Vagina (tissue), 2 donors: ENCODE measurements at regions not wholly inside any gene's neighbourhood (a gene's known extent, or its start where the extent isn't known, plus 50 kb on each side); places are given as distances from the start of the nearest gene placed in this dataset.

Experiments used
- DNase-seq, 2 donors: peaks; one replicate each; pipeline ENCODE4 v3.0.0-alpha.2; 2017; ENCODE audit errors: extremely low spot score in 2 of 2
- H3K27ac ChIP-seq: fragments of 200-600 bp; sonication (generic); one replicate; pipeline ENCODE4 v1.5.1; 2019
- H3K27me3 ChIP-seq: fragments of 200-600 bp; sonication (generic); one replicate; pipeline ENCODE4 v1.5.1; 2019
- H3K36me3 ChIP-seq, 2 donors: fragments of 200-600 bp; sonication (generic); one replicate each; pipeline ENCODE4 v1.5.1; 2017 to 2019
- H3K4me1 ChIP-seq: fragments of 200-600 bp; sonication (generic); one replicate; pipeline ENCODE4 v1.5.1; 2019
- H3K4me3 ChIP-seq, 2 donors: fragments of 200-600 bp; sonication (generic); 1 replicate in 1 of 2; 2 replicates in 1 of 2; pipeline ENCODE4 v1.5.1; 2016 to 2019
- H3K9me3 ChIP-seq: fragments of 200-600 bp; sonication (generic); one replicate; pipeline ENCODE4 v1.5.1; 2019
- POLR2A ChIP-seq, 2 donors: fragments of 450-650 bp; IDR thresholded peaks; one replicate each; pipeline ENCODE4 v1.6.1; 2017; ENCODE audit warnings: antibody characterized with exemption in 2 of 2, mild to moderate bottlenecking in 2 of 2, moderate library complexity in 2 of 2
- POLR2AphosphoS5 ChIP-seq, 2 donors: sonication (generic); formaldehyde crosslinking; IDR thresholded peaks; one replicate each; pipeline ENCODE4 v1.9.0; 2017; ENCODE audit warnings: antibody characterized with exemption in 2 of 2, mild to moderate bottlenecking in 2 of 2, low read depth in 1 of 2; ENCODE audit not compliant: insufficient read depth in 1 of 2
- intact Hi-C: fragments of 100-400 bp; cut with DNase I; formaldehyde crosslinking; loops from one replicate; pipeline ENCODE4 v1.15.1; 2023
- TF ChIP-seq, protein P1 (sequence below), 3 experiments: fragments of 450-650 bp in 2 of 3; fragments of 200-600 bp in 1 of 3; sonication (generic) in 1 of 3; IDR thresholded peaks; one replicate each; pipeline ENCODE4 v1.5.1; 2017 to 2019; ENCODE audit warnings: antibody characterized with exemption in 3 of 3, mild to moderate bottlenecking in 2 of 3, moderate library complexity in 2 of 3

DNA sequence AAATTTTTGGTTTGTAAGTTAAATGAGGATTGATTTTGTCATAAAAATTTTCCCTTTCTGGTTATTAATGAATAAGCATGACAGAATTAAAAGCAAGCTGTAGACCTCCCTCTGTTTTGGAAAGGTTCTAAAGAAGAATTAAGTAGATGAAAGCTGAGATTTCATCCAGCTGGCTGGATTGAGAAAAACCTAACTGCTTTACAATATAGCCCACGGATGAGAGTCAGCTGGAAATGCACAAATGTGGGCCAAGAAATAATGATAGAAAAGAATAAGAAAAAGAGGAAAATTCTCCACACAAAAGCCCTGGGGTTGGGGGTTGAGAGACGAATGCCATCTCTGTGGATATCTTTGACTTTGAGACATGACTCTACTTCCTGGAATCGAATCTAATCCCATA, 631.6 kb downstream of the HDGFL1 start:
- no peak for TF ChIP-seq POLR2AphosphoS5 (IDR thresholded peaks at IDR 0.05; ENCODE audit: insufficient read depth in 1 of 2, low read depth in 1 of 2)
- TF ChIP-seq, protein P1, sequence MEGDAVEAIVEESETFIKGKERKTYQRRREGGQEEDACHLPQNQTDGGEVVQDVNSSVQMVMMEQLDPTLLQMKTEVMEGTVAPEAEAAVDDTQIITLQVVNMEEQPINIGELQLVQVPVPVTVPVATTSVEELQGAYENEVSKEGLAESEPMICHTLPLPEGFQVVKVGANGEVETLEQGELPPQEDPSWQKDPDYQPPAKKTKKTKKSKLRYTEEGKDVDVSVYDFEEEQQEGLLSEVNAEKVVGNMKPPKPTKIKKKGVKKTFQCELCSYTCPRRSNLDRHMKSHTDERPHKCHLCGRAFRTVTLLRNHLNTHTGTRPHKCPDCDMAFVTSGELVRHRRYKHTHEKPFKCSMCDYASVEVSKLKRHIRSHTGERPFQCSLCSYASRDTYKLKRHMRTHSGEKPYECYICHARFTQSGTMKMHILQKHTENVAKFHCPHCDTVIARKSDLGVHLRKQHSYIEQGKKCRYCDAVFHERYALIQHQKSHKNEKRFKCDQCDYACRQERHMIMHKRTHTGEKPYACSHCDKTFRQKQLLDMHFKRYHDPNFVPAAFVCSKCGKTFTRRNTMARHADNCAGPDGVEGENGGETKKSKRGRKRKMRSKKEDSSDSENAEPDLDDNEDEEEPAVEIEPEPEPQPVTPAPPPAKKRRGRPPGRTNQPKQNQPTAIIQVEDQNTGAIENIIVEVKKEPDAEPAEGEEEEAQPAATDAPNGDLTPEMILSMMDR (IDR thresholded peaks at IDR 0.05), result no peak
- TF ChIP-seq POLR2A (IDR thresholded peaks at IDR 0.05), result no peak
- H3K4me3 ChIP-seq, result no peak overlapping the region
- no peak for DNase-seq
- H3K36me3 ChIP-seq, result no peaks in the 10 kb centered on the region
- no peaks in the 10 kb centered on the region for H3K4me1 ChIP-seq
- no peaks in the 10 kb centered on the region for H3K9me3 ChIP-seq
- H3K27me3 ChIP-seq, result no peaks in the 10 kb centered on the region
- no peak overlapping the region for H3K27ac ChIP-seq
- intact Hi-C loops, result no loop called here

DNA sequence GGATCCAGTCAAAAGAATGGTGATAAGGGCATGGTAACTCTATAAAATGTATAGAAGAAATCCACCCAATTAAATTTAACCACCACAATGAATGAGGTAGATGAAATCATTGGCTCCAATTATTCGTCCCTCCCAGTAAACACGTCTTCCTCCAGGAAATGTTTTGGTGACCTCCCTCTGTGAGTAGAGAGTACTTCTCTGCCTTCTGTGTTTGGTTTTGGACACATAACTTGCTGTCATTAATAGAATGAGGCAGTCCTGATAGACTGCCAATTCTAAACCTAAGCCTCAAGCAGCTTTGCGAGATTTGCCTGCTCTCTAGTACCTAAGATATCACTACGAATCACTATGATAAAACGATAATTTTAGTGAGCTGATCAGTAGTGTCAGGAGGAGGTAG, 632.8 kb downstream of the HDGFL1 start:
- Histone ChIP-seq H3K9me3 (no peaks in the 10 kb centered on the region), H3K4me3 (no peak overlapping the region), H3K27me3 (no peaks in the 10 kb centered on the region), H3K36me3 (no peaks in the 10 kb centered on the region), H3K27ac (no peak overlapping the region), H3K4me1 (no peaks in the 10 kb centered on the region)
- no peak for DNase-seq
- intact Hi-C loops, result no loop called here
- TF ChIP-seq POLR2A (IDR thresholded peaks at IDR 0.05) (no peak), POLR2AphosphoS5 (IDR thresholded peaks at IDR 0.05; ENCODE audit: insufficient read depth in 1 of 2, low read depth in 1 of 2) (no peak)
- TF ChIP-seq, protein P1 (IDR thresholded peaks at IDR 0.05), result no peak

DNA sequence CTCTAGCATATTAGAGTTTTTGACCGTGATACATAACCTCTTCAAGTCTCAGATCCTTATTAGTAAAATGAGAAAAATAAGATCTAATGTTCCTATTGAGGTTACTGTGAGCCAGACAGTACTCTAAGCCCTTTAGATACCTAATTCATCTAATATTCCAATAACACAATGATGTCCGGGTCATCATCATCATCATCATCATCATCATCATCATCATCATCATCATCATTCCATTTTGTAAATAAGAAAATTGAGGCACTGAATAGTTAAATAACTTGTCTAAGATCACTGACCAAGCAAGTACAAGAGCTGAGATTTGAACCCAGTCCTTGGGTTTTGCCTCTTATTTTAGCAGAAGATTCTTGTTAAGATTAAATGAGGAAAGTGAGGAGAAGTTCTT, 643.0 kb downstream of the HDGFL1 start:
- TF ChIP-seq POLR2AphosphoS5 (IDR thresholded peaks at IDR 0.05; ENCODE audit: insufficient read depth in 1 of 2, low read depth in 1 of 2), result no peak
- Histone ChIP-seq H3K36me3 (no peaks in the 10 kb centered on the region), H3K27ac (no peak overlapping the region), H3K27me3 (no peaks in the 10 kb centered on the region), H3K4me3 (no peak overlapping the region), H3K4me1 (no peaks in the 10 kb centered on the region), H3K9me3 (no peaks in the 10 kb centered on the region)
- intact Hi-C loops, result no loop called here
- no peak for DNase-seq

DNA sequence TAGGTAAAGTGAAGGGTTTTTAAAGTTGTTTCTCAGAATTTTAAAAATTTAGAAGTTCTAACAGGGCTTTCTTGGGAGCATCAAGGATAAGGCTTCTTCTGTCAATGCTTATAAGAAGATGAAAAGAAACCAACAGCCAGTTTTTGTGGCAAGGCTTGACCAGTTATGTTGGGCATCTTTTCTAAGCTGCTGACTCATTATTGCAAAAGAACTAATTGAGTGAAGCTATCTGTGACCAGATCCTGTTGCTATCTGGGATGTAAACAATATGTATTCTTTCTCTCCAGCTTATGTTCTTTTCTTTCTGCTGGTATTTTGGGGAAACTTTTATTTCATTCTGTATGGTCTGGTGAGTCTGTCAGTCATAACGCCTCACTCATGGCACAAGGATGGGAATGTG, 643.8 kb downstream of the HDGFL1 start:
- no peak for TF ChIP-seq POLR2A (IDR thresholded peaks at IDR 0.05)
- TF ChIP-seq, protein P1 (IDR thresholded peaks at IDR 0.05), result no peak
- TF ChIP-seq POLR2AphosphoS5 (IDR thresholded peaks at IDR 0.05; ENCODE audit: insufficient read depth in 1 of 2, low read depth in 1 of 2), result no peak
- Histone ChIP-seq H3K9me3 (no peaks in the 10 kb centered on the region), H3K27me3 (no peaks in the 10 kb centered on the region), H3K36me3 (no peaks in the 10 kb centered on the region), H3K4me3 (no peak overlapping the region), H3K4me1 (no peaks in the 10 kb centered on the region), H3K27ac (no peak overlapping the region)
- intact Hi-C loops, result no loop called here
- no peak for DNase-seq

DNA sequence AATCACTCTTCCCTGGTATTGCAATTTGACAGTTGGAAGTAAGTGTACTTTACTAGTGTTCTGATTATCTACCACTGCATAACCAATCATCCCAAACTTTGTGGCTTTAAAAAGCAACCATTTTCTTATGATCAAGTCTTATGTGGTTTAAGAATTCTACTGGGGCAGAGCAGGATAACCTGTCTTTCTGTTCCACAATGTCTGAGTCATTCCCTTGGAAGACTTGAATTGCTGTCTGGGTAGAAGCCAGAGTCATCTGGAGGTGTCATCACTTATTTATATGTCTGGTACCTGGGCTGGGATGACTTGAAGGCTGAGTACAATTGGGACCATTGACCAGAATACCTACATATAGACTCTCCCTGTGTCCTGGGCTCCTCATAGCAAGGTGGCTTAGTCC, 644.3 kb downstream of the HDGFL1 start:
- intact Hi-C loops, result no loop called here
- DNase-seq, result no peak
- TF ChIP-seq POLR2AphosphoS5 (IDR thresholded peaks at IDR 0.05; ENCODE audit: insufficient read depth in 1 of 2, low read depth in 1 of 2), result no peak
- TF ChIP-seq POLR2A (IDR thresholded peaks at IDR 0.05), result no peak
- TF ChIP-seq, protein P1 (IDR thresholded peaks at IDR 0.05), result no peak
- no peaks in the 10 kb centered on the region for H3K9me3 ChIP-seq
- H3K27ac ChIP-seq, result no peak overlapping the region
- no peaks in the 10 kb centered on the region for H3K36me3 ChIP-seq
- no peaks in the 10 kb centered on the region for H3K27me3 ChIP-seq
- no peak overlapping the region for H3K4me3 ChIP-seq
- no peaks in the 10 kb centered on the region for H3K4me1 ChIP-seq

DNA sequence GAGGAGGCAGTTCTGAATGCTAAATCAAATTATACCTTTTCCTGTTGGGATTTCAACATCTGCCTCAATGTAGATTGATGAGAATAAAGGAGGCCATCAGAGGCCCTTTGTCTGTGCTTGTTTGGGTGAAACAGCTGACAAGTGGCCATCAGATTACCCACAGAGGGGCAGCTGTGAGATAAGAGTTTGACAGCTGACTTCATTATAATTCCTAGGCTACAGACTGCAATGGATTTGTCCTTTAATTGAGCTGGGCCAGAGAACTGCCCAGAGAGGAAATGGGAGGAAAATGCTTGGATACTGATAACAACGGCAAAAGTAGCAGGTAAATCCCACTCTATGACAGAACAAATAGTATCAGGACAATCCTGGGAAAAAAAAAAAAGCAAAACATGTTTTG, 649.4 kb downstream of the HDGFL1 start:
- Histone ChIP-seq H3K27me3 (no peaks in the 10 kb centered on the region), H3K4me1 (no peaks in the 10 kb centered on the region), H3K36me3 (no peaks in the 10 kb centered on the region), H3K9me3 (no peaks in the 10 kb centered on the region), H3K27ac (no peak overlapping the region), H3K4me3 (no peak overlapping the region)
- TF ChIP-seq POLR2A (IDR thresholded peaks at IDR 0.05) (no peak), POLR2AphosphoS5 (IDR thresholded peaks at IDR 0.05; ENCODE audit: insufficient read depth in 1 of 2, low read depth in 1 of 2) (no peak)
- TF ChIP-seq, protein P1 (IDR thresholded peaks at IDR 0.05), result no peak
- no peak for DNase-seq
- intact Hi-C loops, result no loop called here
